ENCODE measurements at regions not wholly inside any gene's neighbourhood (a gene's known extent, or its start where the extent isn't known, plus 50 kb on each side); places are given as distances from the start of the nearest gene placed in this dataset.
A peak's percentile ranks its signal among the peaks of the same experiment; 100 is the strongest.

- DNase-seq = no peak
- Histone ChIP-seq H3K27ac (peak overlapping the region in 1 of 4 donors; percentile 31), H3K4me1 (no peaks in the 10 kb centered on the region), H3K4me3 (no peak overlapping the region), H3K27me3 (no peaks in the 10 kb centered on the region), H3K9me3 (no peaks in the 10 kb centered on the region), H3K36me3 (no peaks in the 10 kb centered on the region)
- no peak for TF ChIP-seq CTCF (IDR thresholded peaks at IDR 0.05)
- TF ChIP-seq POLR2A (IDR thresholded peaks at IDR 0.05) = no peak
These were observed 73.4 kb upstream of the EEA1 start for GRCh38 chr12:93002293-93003054.

GRCh38 chr12:93003531-93004239 lies 74.6 kb upstream of the EEA1 start:
- Histone ChIP-seq H3K4me3 (no peak overlapping the region), H3K9me3 (no peaks in the 10 kb centered on the region), H3K27ac (no peak overlapping the region), H3K27me3 (no peaks in the 10 kb centered on the region), H3K36me3 (no peaks in the 10 kb centered on the region), H3K4me1 (no peaks in the 10 kb centered on the region)
- no peak for DNase-seq
- no peak for TF ChIP-seq CTCF (IDR thresholded peaks at IDR 0.05)
- no peak for TF ChIP-seq POLR2A (IDR thresholded peaks at IDR 0.05)

- no peaks in the 10 kb centered on the region for H3K27me3 ChIP-seq
- no peak overlapping the region for H3K4me3 ChIP-seq
- no peaks in the 10 kb centered on the region for H3K36me3 ChIP-seq
- H3K27ac ChIP-seq = no peak overlapping the region
- no peaks in the 10 kb centered on the region for H3K9me3 ChIP-seq
- DNase-seq = no peak
- TF ChIP-seq POLR2A (IDR thresholded peaks at IDR 0.05) = no peak
- no peak for TF ChIP-seq CTCF (IDR thresholded peaks at IDR 0.05)
- H3K4me1 ChIP-seq = no peaks in the 10 kb centered on the region
These were observed 76.9 kb upstream of the EEA1 start for GRCh38 chr12:93005928-93006392.

GRCh38 chr12:93006471-93007208 lies 77.5 kb upstream of the EEA1 start:
- Histone ChIP-seq H3K4me3 (no peak overlapping the region), H3K9me3 (no peaks in the 10 kb centered on the region), H3K4me1 (no peaks in the 10 kb centered on the region)

More at GRCh38 chr12:93006471-93007208, 77.5 kb upstream of the EEA1 start:
- TF ChIP-seq POLR2A (IDR thresholded peaks at IDR 0.05) (no peak), CTCF (IDR thresholded peaks at IDR 0.05) (no peak)
- DNase-seq = no peak
- H3K27me3 ChIP-seq = no peaks in the 10 kb centered on the region
- no peaks in the 10 kb centered on the region for H3K36me3 ChIP-seq
- H3K27ac ChIP-seq = no peak overlapping the region

All from Peyer's patch (tissue), 4 donors.